Right lung (tissue), 2 donors: ENCODE measurements at regions not wholly inside any gene's neighbourhood (a gene's known extent, or its start where the extent isn't known, plus 50 kb on each side); places are given as distances from the start of the nearest gene placed in this dataset.

Experiments used
- DNase-seq, 2 donors: peaks; one replicate each; pipeline ENCODE4 v3.0.0-alpha.2; 2013

GRCh38 chr19:30634996-30635975 is 263.1 kb downstream of the ZNF536 start:
- no peak for DNase-seq

- DNase-seq = no peak
These were observed 262.1 kb downstream of the ZNF536 start for GRCh38 chr19:30634131-30634830.

DNA sequence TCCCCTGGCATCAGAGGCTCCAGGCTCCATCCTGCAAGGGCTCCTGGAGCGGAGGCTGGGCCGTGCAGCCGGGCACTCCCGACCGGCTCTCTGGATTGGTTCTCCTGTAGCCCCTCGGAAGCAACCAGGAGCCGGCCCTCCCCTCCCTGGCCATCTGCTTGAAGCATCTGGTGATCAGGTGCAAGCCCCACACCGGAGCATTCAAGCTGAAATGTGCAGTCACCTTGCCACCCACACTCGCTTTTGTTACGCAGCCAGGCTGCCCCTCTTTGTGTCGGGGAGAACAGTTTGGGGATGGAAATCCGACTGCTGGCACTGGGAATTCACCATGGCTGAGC is 258.8 kb downstream of the ZNF536 start:
- no peak for DNase-seq

- no peak for DNase-seq
These were observed 258.3 kb downstream of the ZNF536 start for GRCh38 chr19:30630289-30631032.

DNA sequence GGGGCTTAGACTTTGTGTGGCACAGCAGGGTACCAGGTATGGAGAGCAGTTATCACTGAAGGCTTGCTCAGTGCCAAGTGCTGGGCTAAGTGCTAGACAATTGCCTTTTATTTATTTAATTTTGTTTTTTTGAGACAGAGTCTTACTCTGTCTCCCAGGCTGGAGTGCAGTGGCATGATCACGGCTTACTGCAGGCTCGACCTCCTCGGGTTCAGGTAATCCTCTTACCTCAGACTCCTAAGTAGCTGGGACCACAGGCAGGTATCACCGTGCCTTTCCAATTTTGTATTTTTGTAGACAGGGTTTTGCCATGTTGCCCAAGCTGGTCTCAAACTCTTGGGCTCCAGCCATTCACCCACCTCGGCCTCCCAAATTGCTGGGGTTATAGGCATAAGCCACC is 256.9 kb downstream of the ZNF536 start:
- no peak for DNase-seq

- DNase-seq = no peak
These were observed 254.4 kb downstream of the ZNF536 start for GRCh38 chr19:30626626-30626966.

DNA sequence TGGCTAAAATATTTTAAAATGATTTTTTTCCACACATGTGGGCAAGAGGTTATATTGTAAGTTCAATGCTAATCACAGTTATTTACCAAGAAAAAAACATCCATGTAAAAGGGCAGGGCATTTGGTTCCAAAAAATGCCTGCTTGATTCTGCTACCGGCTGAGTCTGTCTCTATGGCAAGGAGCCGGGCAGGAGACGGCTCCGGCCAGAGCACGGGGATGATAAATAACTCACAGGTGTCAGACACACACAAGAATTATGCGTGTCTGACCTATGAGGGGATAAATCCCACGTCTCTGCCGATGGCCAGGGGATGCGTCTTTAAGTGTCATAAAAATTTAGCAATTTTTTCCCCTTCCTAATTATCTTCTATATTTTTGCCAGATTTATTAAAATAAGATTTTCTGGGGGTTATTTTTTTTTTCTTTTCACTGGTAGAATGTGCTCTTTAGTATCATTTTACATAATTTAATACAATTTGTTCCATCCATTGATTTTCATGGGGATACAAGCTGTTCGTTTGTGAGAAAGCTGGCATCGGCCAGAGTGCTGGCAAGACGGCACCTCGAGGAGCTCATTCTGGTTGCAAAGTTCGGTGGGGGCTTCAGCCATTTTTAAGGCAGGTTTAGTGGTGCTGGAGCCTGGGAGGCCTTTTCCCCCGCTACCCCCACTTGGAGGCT is 253.9 kb downstream of the ZNF536 start:
- no peak for DNase-seq

DNA sequence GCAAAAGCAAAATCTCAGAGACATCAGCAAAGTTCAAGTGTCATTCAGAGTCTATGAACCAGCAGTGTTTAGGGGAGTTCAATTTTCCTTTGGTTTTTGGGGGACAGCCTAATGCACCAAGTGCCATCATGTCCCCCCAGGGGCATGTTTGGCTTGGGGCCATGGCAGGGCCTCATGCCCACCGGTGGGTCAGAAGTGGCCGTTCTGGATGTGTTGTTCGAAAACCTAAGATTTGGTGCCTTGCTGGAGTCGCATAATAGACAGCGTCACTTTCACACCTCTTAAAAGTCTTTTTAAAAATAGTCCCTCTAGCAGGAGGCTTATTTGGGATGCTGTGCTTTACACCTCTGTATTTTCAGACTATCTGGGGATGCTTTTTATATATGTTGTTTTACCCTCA is 250.1 kb downstream of the ZNF536 start:
- DNase-seq = no peak

DNA sequence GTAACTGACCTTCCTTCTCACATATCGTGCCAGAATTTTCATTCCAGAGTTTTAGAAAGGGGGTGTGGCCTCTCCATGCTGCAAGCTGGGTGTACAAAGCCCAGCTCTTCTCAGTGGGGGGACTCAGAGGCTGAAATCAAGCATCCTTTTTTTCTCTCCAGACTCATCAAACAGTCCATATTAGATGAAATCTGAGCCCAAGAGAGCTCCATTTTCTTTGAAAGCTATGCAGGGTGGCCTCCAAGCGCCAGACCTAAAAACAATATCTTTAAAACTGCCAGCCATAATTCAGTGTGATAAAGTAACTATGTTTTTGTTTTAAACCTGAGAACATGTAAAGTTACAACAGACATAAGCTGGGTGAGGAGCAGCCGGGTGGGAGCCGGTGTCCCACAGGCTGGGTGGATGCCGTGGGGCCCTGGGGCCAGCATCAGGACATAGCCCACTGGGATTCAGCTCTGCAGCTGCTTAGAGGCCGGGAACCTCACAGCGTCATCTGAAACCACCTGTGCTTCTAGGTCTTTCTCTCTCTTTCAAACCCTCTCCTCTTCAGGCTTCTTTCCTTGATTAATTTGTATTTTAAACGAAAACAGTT is 249.2 kb downstream of the ZNF536 start:
- DNase-seq = no peak

DNA sequence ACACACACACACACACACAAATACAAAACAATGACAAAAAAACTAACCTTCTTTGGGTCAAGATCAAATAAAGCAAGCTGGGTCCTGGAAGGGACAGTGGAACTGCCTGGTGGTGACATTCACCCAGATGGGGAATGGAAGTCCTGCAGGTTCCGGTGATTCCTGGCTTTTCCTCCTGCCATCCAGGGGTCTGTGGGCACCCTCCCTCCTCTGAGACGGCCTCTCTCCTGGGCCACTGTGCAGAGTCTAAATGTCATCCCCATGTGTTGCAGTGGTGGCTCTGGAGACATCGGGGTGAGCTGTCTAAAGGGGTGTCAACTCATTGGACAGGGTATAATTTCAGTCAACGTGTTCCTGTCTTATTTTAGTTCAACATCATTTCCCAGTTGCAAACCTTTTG is 248.2 kb downstream of the ZNF536 start:
- DNase-seq = no peak

DNA sequence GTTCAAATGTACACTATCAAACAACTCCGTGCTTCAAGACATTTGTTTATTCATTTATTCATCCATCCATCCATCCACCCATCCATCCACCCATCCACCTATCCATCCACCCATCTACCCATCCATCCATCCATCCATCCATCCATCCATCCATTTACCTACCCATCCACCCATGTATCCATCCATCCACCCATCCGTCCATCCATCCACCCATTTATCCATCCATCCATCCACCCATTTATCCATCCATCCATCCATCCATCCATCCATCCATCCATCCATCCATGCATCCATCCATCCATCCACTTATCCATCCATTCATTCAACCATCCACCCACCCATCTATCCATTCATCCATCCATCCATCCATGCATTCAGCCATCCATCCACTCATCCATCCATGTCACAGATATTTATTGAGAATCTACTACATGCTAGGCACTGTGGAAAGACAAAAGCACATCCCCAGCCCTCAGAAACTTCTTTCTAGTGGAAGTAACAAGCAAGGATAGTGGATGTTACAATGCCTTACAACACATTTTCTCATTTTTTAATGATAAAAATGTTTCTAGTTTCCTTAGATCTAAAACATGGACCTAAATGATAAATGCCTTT is 237.6 kb downstream of the ZNF536 start:
- DNase-seq = no peak

GRCh38 chr19:30608471-30608870 is 236.3 kb downstream of the ZNF536 start:
- DNase-seq = no peak
